Erythroblast (primary cell): ENCODE measurements at regions not wholly inside any gene's neighbourhood (a gene's known extent, or its start where the extent isn't known, plus 50 kb on each side); places are given as distances from the start of the nearest gene placed in this dataset.

Source experiments
- GATA1 ChIP-seq: IDR thresholded peaks from 2 replicates; pipeline ENCODE4 v1.6.1; 2011; ENCODE audit warnings: low read depth, mild to moderate bottlenecking, control low read depth, low read length, moderate library complexity
- POLR2A ChIP-seq: IDR thresholded peaks from 2 replicates; pipeline ENCODE4 v1.6.1; 2011; ENCODE audit warnings: mild to moderate bottlenecking, low read length

- no peak for TF ChIP-seq POLR2A
- no peak for TF ChIP-seq GATA1
Measured at GRCh38 chr6:225121-225721, 67.1 kb upstream of the DUSP22 start.
